Calu3 (cell line): ENCODE measurements at regions not wholly inside any gene's neighbourhood (a gene's known extent, or its start where the extent isn't known, plus 50 kb on each side); places are given as distances from the start of the nearest gene placed in this dataset.

Source experiments
- BruUV-seq: library from RNA; stranded (reverse); fragments of 400-500 nt; replicated peaks from 2 replicates; lab custom pipeline; 2021; lab: Mats Ljungman, UMichigan
- CTCF ChIA-PET: fragments of 300-600 bp; sonication (Branson Sonifier 250); formaldehyde crosslinking; loops from one replicate; lab custom pipeline; 2022; ENCODE audit warnings: antibody characterized with exemption; lab: Charles Lee
- DNase-seq: peaks from one replicate; pipeline ENCODE4 v3.0.0; 2022
- H3K27ac Mint-ChIP-seq: one replicate; pipeline ENCODE4 v1.8.0; 2022; ENCODE audit warnings: mixed read lengths; ENCODE audit not compliant: unreplicated experiment
- H3K27me3 Mint-ChIP-seq: one replicate; pipeline ENCODE4 v1.8.0; 2022; ENCODE audit warnings: mixed read lengths; ENCODE audit not compliant: unreplicated experiment
- H3K36me3 Mint-ChIP-seq: one replicate; pipeline ENCODE4 v1.8.0; 2022; ENCODE audit warnings: mild to moderate bottlenecking, moderate library complexity, mixed read lengths; ENCODE audit not compliant: insufficient read depth, unreplicated experiment
- H3K4me1 Mint-ChIP-seq: one replicate; pipeline ENCODE4 v1.8.0; 2022; ENCODE audit warnings: mild to moderate bottlenecking, low read depth, mixed read lengths; ENCODE audit not compliant: unreplicated experiment
- H3K4me3 Mint-ChIP-seq: one replicate; pipeline ENCODE4 v1.8.0; 2022; ENCODE audit warnings: mild to moderate bottlenecking, low read depth, moderate library complexity, mixed read lengths; ENCODE audit not compliant: unreplicated experiment
- H3K9me3 Mint-ChIP-seq: one replicate; pipeline ENCODE4 v1.8.0; 2022; ENCODE audit warnings: low read depth, mixed read lengths; ENCODE audit not compliant: unreplicated experiment
- CTCF ChIP-seq: fragments of 200-600 bp; IDR thresholded peaks from one replicate; pipeline ENCODE4 v1.8.0; 2022; ENCODE audit warnings: antibody characterized with exemption; ENCODE audit not compliant: unreplicated experiment
- intact Hi-C: fragments of 100-400 bp; cut with micrococcal nuclease; formaldehyde crosslinking; loops from one replicate; pipeline ENCODE4 v1.10.0; 2022; ENCODE audit not compliant: unreplicated experiment

GRCh38 chr15:92524161-92524560 lies 130.5 kb downstream of the ST8SIA2 start:
- Mint-ChIP-seq H3K27ac (no peak overlapping the region), H3K4me1 (peaks cover 8% of the 10 kb centered on the region), H3K36me3 (no peaks in the 10 kb centered on the region), H3K4me3 (no peak overlapping the region), H3K27me3 (peaks cover 40% of the 10 kb centered on the region), H3K9me3 (no peaks in the 10 kb centered on the region)
- no peak for TF ChIP-seq CTCF
- CTCF ChIA-PET = no interaction called here
- no TSS peak for BruUV-seq
- intact Hi-C loops = loop anchor here (5.0 kb wide), 1 partner anchor 78 kb away; no protein-coding TSS in a partner anchor
- DNase-seq = no peak

- H3K27ac Mint-ChIP-seq = no peak overlapping the region
- H3K9me3 Mint-ChIP-seq = no peaks in the 10 kb centered on the region
- BruUV-seq = no TSS peak
- CTCF ChIA-PET = no interaction called here
- intact Hi-C loops = loop anchor here (5.0 kb wide), 1 partner anchor 79 kb away; no protein-coding TSS in a partner anchor
- TF ChIP-seq CTCF = no peak
- H3K4me1 Mint-ChIP-seq = peaks cover 8% of the 10 kb centered on the region
- H3K27me3 Mint-ChIP-seq = peaks cover 40% of the 10 kb centered on the region
- no peaks in the 10 kb centered on the region for H3K36me3 Mint-ChIP-seq
- DNase-seq = no peak
- no peak overlapping the region for H3K4me3 Mint-ChIP-seq
Measured at GRCh38 chr15:92523176-92523575, 129.5 kb downstream of the ST8SIA2 start.

GRCh38 chr15:92521624-92522008 lies 127.9 kb downstream of the ST8SIA2 start:
- Mint-ChIP-seq H3K4me3 (no peak overlapping the region), H3K27me3 (peaks cover 30% of the 10 kb centered on the region), H3K9me3 (no peaks in the 10 kb centered on the region), H3K27ac (no peak overlapping the region), H3K4me1 (peaks cover 8% of the 10 kb centered on the region), H3K36me3 (no peaks in the 10 kb centered on the region)
- peak; percentile 62 for TF ChIP-seq CTCF
- intact Hi-C loops = loop anchor here (1.0 to 5.0 kb wide), 3 partner anchors 81 to 194 kb away; no protein-coding TSS in a partner anchor
- no TSS peak for BruUV-seq
- DNase-seq = peak; percentile 82
- CTCF ChIA-PET = interaction anchor here (0.6 to 3.4 kb wide), 11 partner anchors 13 to 197 kb away, joined by 3 to 60 read pairs (median 3); no protein-coding TSS in a partner anchor

- Mint-ChIP-seq H3K4me1 (peaks cover 8% of the 10 kb centered on the region), H3K4me3 (no peak overlapping the region), H3K9me3 (no peaks in the 10 kb centered on the region), H3K27me3 (peaks cover 27% of the 10 kb centered on the region), H3K27ac (no peak overlapping the region), H3K36me3 (no peaks in the 10 kb centered on the region)
- intact Hi-C loops = loop anchor here (1.0 to 5.0 kb wide), 3 partner anchors 81 to 194 kb away; no protein-coding TSS in a partner anchor
- CTCF ChIA-PET = interaction anchor here (0.7 to 3.4 kb wide), 8 partner anchors 13 to 196 kb away, joined by 3 to 60 read pairs (median 4); no protein-coding TSS in a partner anchor
- BruUV-seq = no TSS peak
- no peak for TF ChIP-seq CTCF
- no peak for DNase-seq
Measured at GRCh38 chr15:92520914-92521623, 127.4 kb downstream of the ST8SIA2 start.
